Body of pancreas (tissue), 4 donors: ENCODE measurements at regions not wholly inside any gene's neighbourhood (a gene's known extent, or its start where the extent isn't known, plus 50 kb on each side); places are given as distances from the start of the nearest gene placed in this dataset.
A peak's percentile ranks its signal among the peaks of the same experiment; 100 is the strongest.

ENCODE experiments used
- ATAC-seq: fragments of 150-250 bp; one replicate; pipeline ENCODE4 v1.9.1; 2016
- DNase-seq, 4 donors: peaks; one replicate each; pipeline ENCODE4 v3.0.0-alpha.2; 2019
- H3K27ac ChIP-seq, 4 donors: fragments of 200-600 bp; sonication (generic); 1 replicate in 3 of 4; 2 replicates in 1 of 4; pipeline versions ENCODE4 v1.5.1 to v1.6.1; 2016 to 2019; ENCODE audit warnings: mild to moderate bottlenecking in 1 of 4, mixed read lengths in 1 of 4, moderate library complexity in 1 of 4
- H3K27me3 ChIP-seq, 2 donors: fragments of 200-600 bp; sonication (generic); one replicate each; pipeline ENCODE4 v1.6.0; 2016; ENCODE audit warnings: mild to moderate bottlenecking in 1 of 2
- H3K36me3 ChIP-seq, 2 donors: fragments of 200-600 bp; sonication (generic); replicated peaks in 1 of 2; 2 replicates each; pipeline ENCODE4 v1.5.1; 2016; ENCODE audit warnings: low read depth in 2 of 2; ENCODE audit not compliant: insufficient read depth in 1 of 2
- H3K4me1 ChIP-seq: fragments of 200-600 bp; sonication (generic); one replicate; pipeline ENCODE4 v1.6.0; 2016
- H3K4me3 ChIP-seq, 2 donors: fragments of 200-600 bp; sonication (generic); 1 replicate in 1 of 2; 2 replicates in 1 of 2; pipeline ENCODE4 v1.5.1; 2016 to 2019
- H3K9me3 ChIP-seq, 3 donors: fragments of 200-600 bp; sonication (generic); 1 replicate in 2 of 3; 2 replicates in 1 of 3; pipeline ENCODE4 v1.5.1; 2016
- POLR2A ChIP-seq, 3 donors: fragments of 450-650 bp; IDR thresholded peaks; one replicate each; pipeline ENCODE4 v1.6.1; 2016; ENCODE audit warnings: antibody characterized with exemption in 3 of 3, mild to moderate bottlenecking in 2 of 3
- WGBS, 2 donors: methylation state at CpG; one replicate each; pipeline ENCODE4 v1.1.5; 2017; 5-methylcytosine and 5-hydroxymethylcytosine counted together
- intact Hi-C: fragments of 100-400 bp; cut with DNase I; formaldehyde crosslinking; loops from one replicate; pipeline ENCODE4 v1.15.1; 2023
- TF ChIP-seq, protein P1 (sequence below), 7 experiments: fragments of 450-650 bp in 4 of 7; fragments of 200-600 bp in 3 of 7; sonication (generic) in 3 of 7; IDR thresholded peaks; one replicate each; pipeline ENCODE4 v1.5.1; 2016 to 2019; ENCODE audit warnings: antibody characterized with exemption in 7 of 7

DNA sequence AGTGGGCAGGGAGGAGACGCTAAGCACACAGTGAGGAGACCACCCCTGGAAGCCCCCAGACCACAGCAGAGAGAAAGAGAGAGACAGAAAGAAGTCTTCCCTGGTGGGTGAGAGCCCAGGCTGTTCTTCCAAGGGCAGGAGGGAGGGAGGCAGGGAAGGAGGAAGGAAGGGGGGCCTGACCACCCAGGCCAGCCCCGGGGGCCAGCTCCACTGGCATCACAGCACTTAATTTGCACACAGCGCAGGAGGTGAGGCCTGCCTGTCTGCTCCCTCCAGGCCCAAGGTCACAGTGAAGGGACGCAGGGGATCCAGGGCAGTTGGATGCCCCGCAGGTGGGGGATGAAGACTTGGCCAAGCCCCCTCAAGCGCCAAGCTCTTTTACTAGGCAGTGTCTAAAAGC is 141.9 kb upstream of the C14orf180 start:
- intact Hi-C loops = no loop called here
- ATAC-seq (peak; percentile 8), DNase-seq (no peak)
- TF ChIP-seq, protein P1, sequence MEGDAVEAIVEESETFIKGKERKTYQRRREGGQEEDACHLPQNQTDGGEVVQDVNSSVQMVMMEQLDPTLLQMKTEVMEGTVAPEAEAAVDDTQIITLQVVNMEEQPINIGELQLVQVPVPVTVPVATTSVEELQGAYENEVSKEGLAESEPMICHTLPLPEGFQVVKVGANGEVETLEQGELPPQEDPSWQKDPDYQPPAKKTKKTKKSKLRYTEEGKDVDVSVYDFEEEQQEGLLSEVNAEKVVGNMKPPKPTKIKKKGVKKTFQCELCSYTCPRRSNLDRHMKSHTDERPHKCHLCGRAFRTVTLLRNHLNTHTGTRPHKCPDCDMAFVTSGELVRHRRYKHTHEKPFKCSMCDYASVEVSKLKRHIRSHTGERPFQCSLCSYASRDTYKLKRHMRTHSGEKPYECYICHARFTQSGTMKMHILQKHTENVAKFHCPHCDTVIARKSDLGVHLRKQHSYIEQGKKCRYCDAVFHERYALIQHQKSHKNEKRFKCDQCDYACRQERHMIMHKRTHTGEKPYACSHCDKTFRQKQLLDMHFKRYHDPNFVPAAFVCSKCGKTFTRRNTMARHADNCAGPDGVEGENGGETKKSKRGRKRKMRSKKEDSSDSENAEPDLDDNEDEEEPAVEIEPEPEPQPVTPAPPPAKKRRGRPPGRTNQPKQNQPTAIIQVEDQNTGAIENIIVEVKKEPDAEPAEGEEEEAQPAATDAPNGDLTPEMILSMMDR (IDR thresholded peaks at IDR 0.05) = no peak
- peak in 1 of 3 donors; percentile 18 for TF ChIP-seq POLR2A (IDR thresholded peaks at IDR 0.05)
- no peaks in the 10 kb centered on the region for H3K27me3 ChIP-seq
- H3K27ac ChIP-seq = peak overlapping the region; percentile 36 to 84 (median 75)
- no peak overlapping the region for H3K4me3 ChIP-seq
- no peaks in the 10 kb centered on the region for H3K9me3 ChIP-seq
- 52 to 73% methylated on average over 4 to 6 of the region's 6 CpGs for WGBS, 2 donors
- peaks cover 26% of the 10 kb centered on the region for H3K4me1 ChIP-seq
- H3K36me3 ChIP-seq = no peaks in the 10 kb centered on the region

DNA sequence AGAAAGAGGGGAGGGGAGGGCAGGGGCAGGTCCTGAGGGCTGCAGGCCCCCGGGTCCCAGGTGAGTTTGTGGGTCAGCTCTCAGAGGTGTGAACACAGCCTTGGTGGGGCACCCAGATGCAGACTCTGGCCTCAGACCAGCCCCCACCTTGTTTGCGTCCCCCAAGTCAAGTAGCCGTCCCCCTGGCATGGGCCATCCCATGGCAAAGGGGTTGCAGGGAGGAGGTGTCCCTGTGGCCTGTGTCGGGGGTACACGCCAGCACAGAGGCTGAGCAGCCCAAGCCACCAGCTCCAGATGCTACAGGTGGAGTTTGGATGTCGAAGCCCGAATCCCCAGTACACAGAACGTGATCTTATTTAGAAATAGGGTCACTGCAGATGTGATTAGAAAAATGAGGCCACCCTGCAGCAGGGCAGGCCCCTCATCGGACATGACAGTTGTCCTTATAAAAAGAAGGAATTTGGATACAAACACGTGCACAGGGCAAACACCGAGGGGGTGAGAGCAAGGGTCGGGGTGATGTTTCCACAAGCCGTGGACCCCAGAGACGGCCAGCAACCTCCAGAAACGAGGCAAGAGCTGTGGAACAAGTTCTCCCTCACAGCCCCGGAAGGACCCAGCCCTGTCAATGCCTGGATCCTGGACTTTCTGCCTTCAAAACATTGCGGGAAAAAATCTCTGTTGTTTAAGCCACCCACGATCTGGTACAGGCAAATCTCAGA is 141.2 kb upstream of the C14orf180 start:
- peak overlapping the region in 3 of 4 donors; percentile 70 to 84 (median 80) for H3K27ac ChIP-seq
- ATAC-seq (no peak), DNase-seq (no peak)
- H3K36me3 ChIP-seq = no peaks in the 10 kb centered on the region
- no peaks in the 10 kb centered on the region for H3K27me3 ChIP-seq
- no peak overlapping the region for H3K4me3 ChIP-seq
- H3K9me3 ChIP-seq = no peaks in the 10 kb centered on the region
- H3K4me1 ChIP-seq = peaks cover 26% of the 10 kb centered on the region
- 79 to 80% methylated on average over 18 of the region's 18 CpGs for WGBS, 2 donors
- TF ChIP-seq, protein P1 (IDR thresholded peaks at IDR 0.05) = no peak
- TF ChIP-seq POLR2A (IDR thresholded peaks at IDR 0.05) = no peak
- intact Hi-C loops = no loop called here

DNA sequence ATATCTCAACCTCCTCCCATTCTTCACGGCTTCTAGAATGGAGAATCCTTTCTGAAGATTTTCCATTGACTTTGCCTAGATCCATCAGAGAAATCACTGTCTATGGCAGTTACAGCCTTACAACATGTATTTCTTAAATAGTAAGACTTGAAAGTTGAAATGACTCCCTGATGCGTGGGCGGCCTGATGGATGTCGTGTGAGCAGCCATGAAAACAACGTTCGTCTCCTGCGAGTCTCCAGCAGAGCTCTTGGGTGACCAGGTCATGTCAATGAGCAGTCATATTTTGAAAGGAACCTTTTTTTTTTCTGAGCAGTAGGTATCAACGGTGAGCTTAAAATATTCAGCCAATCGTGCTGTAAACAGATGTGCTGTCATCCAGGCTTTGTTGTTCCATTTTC is 139.9 kb upstream of the C14orf180 start:
- DNase-seq (no peak), ATAC-seq (no peak)
- Histone ChIP-seq H3K4me1 (peaks cover 26% of the 10 kb centered on the region), H3K4me3 (no peak overlapping the region), H3K36me3 (no peaks in the 10 kb centered on the region), H3K27ac (no peak overlapping the region), H3K27me3 (no peaks in the 10 kb centered on the region), H3K9me3 (no peaks in the 10 kb centered on the region)
- no peak for TF ChIP-seq POLR2A (IDR thresholded peaks at IDR 0.05)
- TF ChIP-seq, protein P1 (IDR thresholded peaks at IDR 0.05) = no peak
- WGBS, 2 donors = 78 to 80% methylated on average over 9 of the region's 9 CpGs
- intact Hi-C loops = no loop called here

DNA sequence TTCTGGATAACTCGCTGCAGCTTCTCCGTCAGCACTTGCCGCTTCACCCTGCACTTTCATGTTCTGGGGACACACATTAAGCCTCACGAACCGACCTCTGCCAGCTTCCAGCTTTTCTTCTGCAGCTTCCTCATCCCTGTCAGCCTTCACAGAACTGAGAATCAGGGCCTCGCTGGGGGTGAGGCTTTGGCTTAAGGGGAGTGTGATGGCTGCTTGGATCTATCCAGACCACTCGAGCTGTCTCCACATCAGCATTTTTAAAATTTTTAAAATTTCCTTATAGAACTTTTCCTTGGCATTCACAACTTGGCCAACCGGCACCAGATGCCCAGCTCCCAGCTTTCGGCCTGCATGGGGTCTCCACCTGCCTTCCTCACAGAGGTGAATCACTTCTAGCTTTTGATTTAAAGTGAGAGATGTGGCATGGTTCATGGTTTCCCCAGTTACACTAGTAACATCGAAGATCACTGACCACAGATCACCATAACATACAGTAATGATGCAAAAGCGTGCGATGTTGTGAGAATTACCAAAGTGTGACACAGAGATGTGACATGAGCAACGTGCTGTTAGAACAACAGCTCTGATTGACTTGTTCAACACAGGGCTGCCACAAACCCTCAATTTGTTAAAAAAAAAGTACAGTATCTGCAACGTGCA is 139.1 kb upstream of the C14orf180 start:
- DNase-seq = no peak
- no peaks in the 10 kb centered on the region for H3K9me3 ChIP-seq
- no peak overlapping the region for H3K4me3 ChIP-seq
- peaks cover 26% of the 10 kb centered on the region for H3K4me1 ChIP-seq
- no peak for ATAC-seq
- no peak for TF ChIP-seq POLR2A (IDR thresholded peaks at IDR 0.05)
- TF ChIP-seq, protein P1 (IDR thresholded peaks at IDR 0.05) = no peak
- no peaks in the 10 kb centered on the region for H3K27me3 ChIP-seq
- WGBS, 2 donors = 81% methylated on average over 14 of the region's 14 CpGs
- H3K27ac ChIP-seq = no peak overlapping the region
- no peaks in the 10 kb centered on the region for H3K36me3 ChIP-seq
- intact Hi-C loops = no loop called here
